Ectodermal cell (in vitro differentiated cells): ENCODE measurements at regions not wholly inside any gene's neighbourhood (a gene's known extent, or its start where the extent isn't known, plus 50 kb on each side); places are given as distances from the start of the nearest gene placed in this dataset.

Experiments
- H3K27ac ChIP-seq: 2 replicates; pipeline ENCODE4 v1.7.0; 2013; ENCODE audit warnings: mild to moderate bottlenecking, low read depth, low read length; ENCODE audit not compliant: insufficient read depth, poor library complexity, severe bottlenecking
- H3K27me3 ChIP-seq: 2 replicates; pipeline ENCODE4 v1.7.0; 2013; ENCODE audit warnings: mild to moderate bottlenecking, low read length; ENCODE audit not compliant: insufficient read depth, control insufficient read depth, poor library complexity, severe bottlenecking
- H3K36me3 ChIP-seq: one replicate; pipeline ENCODE4 v1.7.0; 2013; ENCODE audit warnings: low read length; ENCODE audit not compliant: control insufficient read depth, insufficient read depth
- H3K4me1 ChIP-seq: one replicate; pipeline ENCODE4 v1.7.0; 2013; ENCODE audit warnings: low read length; ENCODE audit not compliant: control insufficient read depth, insufficient read depth
- H3K4me3 ChIP-seq: 2 replicates; pipeline ENCODE4 v1.7.0; 2013; ENCODE audit warnings: low read depth, low read length, control low read depth; ENCODE audit not compliant: insufficient read depth
- H3K9me3 ChIP-seq: 2 replicates; pipeline ENCODE4 v1.7.0; 2013; ENCODE audit warnings: mild to moderate bottlenecking, low read length, moderate library complexity; ENCODE audit not compliant: control insufficient read depth
- WGBS, 2 experiments: methylation state at CpG; one replicate each; pipeline ENCODE4 v1.1.7; 2013; ENCODE audit warnings: missing lambda C conversion rate in 2 of 2; 5-methylcytosine and 5-hydroxymethylcytosine counted together

DNA sequence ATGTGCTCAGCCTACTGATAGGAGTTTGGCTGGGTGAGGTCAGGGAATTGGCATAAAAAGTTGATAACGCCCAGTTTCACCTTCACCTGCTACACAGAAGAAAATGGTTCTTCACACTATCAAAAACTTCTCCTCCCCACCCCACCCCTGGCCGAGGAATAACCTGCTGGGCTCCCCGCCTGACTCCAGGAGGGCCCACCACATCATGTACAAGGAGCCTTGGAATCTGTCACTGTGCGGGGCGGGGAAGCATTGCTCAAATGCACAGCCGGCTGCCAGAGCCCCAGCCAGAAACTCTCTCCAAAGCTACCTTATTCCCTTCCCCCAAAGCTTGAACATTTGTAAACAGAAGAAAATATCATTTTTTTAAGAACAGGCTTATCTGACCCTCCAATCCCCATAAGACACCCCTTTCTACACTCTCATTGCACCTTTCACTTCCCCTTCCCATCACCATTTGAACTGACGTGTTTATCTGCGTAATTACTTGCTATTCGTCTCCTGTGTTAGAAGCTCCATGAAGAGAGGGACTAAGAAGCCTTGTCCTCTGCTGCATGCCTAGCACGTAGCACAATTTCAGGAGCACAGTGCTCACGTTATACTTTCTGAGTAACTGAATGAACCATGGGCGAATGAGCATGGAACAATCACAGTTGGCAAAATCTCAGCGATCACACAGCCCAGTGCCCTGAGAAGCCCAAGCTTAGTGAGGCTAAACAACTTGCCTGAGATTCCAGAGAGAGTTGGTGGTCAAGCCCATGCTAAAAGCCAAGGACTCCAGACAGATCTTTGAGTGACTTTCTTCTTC is 82.9 kb downstream of the HES1 start:
- 90 to 91% methylated on average over 13 of the region's 13 CpGs for WGBS, 2 experiments
- Histone ChIP-seq H3K36me3 (no peaks in the 10 kb centered on the region), H3K4me3 (no peak overlapping the region), H3K9me3 (no peaks in the 10 kb centered on the region), H3K4me1 (peaks cover 7% of the 10 kb centered on the region), H3K27me3 (no peaks in the 10 kb centered on the region), H3K27ac (no peak overlapping the region)

DNA sequence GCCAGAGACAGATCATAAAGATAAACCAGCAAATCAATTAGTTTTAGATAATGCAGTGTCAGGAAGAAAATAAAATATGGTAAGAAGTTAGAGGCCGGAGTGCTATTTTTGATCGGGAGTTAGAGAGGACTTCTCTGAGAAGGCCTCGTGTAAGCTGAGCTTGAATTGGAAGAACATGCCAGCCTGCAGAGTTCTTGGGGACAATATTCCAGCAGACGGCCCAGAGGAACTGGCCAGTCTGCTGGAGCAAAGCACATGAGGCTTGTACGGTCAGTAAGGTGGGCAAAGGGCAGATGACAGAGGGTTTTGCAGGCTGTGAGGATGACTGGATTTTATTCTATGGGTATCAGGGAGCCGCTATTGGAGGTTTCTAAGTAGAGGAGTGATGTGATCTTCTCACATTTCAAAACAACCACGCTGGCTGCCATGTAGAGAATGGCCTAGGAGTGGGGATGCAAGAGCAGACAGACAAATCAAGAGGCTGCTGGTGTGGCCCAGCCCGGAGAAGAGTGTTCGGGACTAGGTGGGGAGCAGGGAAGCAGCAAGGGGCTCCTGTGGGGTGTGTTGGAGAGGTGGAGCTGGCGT is 84.0 kb downstream of the HES1 start:
- Histone ChIP-seq H3K27me3 (peaks cover 7% of the 10 kb centered on the region), H3K9me3 (no peaks in the 10 kb centered on the region), H3K4me3 (no peak overlapping the region), H3K27ac (no peak overlapping the region), H3K36me3 (no peaks in the 10 kb centered on the region), H3K4me1 (peaks cover 14% of the 10 kb centered on the region)
- WGBS, 2 experiments, result 88 to 89% methylated on average over 10 of the region's 10 CpGs

DNA sequence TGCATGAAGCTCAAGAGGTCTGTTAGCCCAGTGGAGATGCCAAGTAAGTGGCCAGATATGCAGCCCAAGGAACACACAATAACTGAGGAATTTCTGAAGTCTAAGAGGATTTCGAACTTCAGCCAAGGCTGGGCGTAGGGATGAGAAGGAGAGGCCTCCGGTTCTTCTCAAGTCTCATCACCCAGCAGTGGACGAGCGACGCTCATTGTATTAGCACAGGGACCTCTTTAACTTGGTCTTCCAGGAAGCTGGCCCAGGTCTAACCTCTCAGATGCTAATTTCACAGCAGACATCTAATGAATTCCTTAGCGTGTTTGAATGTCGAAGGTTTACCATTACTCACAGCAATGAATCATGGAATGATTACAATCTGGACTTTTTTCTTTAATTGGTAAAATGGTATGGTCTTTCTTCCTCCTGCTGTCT is 85.0 kb downstream of the HES1 start:
- H3K4me3 ChIP-seq, result no peak overlapping the region
- WGBS, 2 experiments, result 94 to 95% methylated on average over 8 of the region's 8 CpGs
- H3K4me1 ChIP-seq, result peaks cover 17% of the 10 kb centered on the region
- H3K27ac ChIP-seq, result no peak overlapping the region
- peaks cover 7% of the 10 kb centered on the region for H3K27me3 ChIP-seq
- no peaks in the 10 kb centered on the region for H3K36me3 ChIP-seq
- no peaks in the 10 kb centered on the region for H3K9me3 ChIP-seq

DNA sequence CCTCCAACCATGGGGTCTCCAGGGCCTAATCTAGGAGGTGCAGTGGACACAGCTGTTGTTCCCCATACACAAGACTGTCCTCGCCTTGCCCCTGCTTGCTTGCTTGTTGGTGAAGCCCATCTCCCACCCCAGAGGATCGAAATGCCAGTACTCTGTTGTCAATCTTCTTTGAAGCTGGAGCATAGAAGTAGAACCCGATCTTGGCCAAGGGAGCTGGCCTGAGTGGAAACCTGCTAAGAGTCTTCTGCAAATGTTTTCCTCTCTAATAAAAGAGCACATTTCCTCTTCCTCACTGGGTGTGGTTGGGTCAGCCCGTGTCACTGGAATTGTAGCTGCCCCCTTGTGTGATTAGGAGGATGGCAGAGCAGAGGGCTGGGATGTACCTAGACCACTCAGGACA is 85.4 kb downstream of the HES1 start:
- Histone ChIP-seq H3K36me3 (no peaks in the 10 kb centered on the region), H3K27ac (no peak overlapping the region), H3K4me1 (peaks cover 17% of the 10 kb centered on the region), H3K27me3 (peaks cover 7% of the 10 kb centered on the region), H3K9me3 (no peaks in the 10 kb centered on the region), H3K4me3 (no peak overlapping the region)
- WGBS, 2 experiments, result 93 to 95% methylated on average over 4 of the region's 4 CpGs

DNA sequence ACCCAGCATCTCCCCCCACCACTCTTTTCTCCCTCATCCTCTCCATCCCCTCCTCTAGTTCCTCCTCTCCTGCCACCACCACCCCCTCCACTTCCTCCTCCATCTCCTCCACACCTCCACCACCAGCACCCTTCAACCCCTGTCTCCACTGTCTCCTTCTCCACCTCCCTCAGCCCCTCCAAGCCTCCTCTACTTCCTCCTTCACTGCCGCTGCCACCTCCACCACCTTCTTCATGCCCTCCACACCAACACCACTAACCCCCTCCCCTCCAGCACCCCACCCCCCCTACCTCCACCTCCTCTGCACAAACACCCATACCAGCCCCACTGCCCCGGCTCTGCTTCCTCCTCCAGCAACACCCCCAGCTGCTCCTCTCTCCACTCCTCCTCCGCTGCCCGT is 88.0 kb downstream of the HES1 start:
- Histone ChIP-seq H3K4me3 (no peak overlapping the region), H3K4me1 (peaks cover 17% of the 10 kb centered on the region), H3K36me3 (no peaks in the 10 kb centered on the region), H3K27ac (no peak overlapping the region), H3K9me3 (no peaks in the 10 kb centered on the region), H3K27me3 (peaks cover 7% of the 10 kb centered on the region)
- 92% methylated on average over 4 of the region's 4 CpGs for WGBS, 2 experiments

DNA sequence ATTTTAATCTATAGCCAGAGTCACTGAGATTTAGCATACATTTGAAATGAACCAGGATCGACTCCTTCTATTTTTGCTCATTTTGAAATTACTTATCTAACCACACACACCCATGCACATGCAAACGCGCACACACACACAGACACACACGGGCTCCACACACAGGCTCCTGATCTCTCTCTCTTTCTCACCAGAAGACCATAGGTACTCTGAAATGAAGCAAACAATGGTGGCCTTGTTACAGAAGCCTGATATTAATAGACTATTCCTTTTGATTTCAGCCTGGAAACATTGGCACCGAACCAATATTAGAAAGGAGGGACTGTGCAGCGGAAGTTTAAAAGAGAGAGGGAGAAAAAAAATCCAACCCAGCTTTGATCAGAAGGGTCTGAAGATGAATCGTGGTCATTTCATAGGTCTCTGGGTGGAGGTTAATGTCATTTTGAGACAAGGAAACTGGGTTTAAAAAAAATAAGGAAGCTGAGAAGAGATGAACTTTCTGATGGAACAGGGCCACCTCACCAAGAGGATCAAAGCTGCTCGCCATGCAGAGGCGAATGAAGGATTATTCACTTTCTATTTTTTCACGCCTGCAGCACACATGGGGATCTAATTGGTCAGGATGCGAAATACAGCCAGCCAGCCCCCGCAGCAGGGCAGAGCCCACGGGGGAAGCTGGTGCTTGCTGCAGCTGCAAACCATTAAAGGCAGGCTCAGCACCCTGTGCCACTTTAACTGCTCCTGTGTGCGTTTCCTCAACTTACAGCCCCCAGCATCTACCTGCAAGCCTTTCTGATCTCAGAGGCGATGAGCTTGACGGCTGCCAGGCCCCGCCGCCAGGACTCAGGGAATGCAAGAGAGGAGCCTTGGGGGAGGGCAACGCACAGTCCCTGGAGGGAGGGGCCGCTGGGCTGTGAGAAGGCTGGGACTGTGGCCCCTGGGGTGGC is 88.8 kb downstream of the HES1 start:
- Histone ChIP-seq H3K27ac (no peak overlapping the region), H3K36me3 (no peaks in the 10 kb centered on the region), H3K27me3 (peaks cover 7% of the 10 kb centered on the region), H3K4me3 (no peak overlapping the region), H3K4me1 (peaks cover 14% of the 10 kb centered on the region), H3K9me3 (no peaks in the 10 kb centered on the region)
- WGBS, 2 experiments, result 68 to 72% methylated on average over 20 of the region's 20 CpGs

DNA sequence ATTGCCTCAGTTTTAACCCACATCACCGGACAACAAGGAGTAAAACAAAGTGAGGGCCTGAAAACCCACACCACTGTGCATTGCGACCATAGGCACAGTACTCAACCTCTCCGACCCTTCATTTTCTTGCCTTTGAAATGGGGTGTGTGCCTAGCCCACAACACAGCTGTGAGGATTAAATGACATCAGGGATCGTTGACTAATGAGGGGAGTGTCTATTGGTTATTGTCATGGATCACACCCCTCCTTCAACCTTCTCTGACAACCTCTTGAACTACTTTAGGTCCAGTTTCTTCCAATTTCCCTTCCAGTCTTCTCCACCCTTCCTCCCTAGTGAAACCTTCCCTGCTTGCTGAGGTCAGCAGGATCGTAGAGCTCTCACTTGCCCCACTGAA is 89.5 kb downstream of the HES1 start:
- 72 to 78% methylated on average over 4 to 5 of the region's 5 CpGs for WGBS, 2 experiments
- no peak overlapping the region for H3K27ac ChIP-seq
- no peaks in the 10 kb centered on the region for H3K9me3 ChIP-seq
- no peak overlapping the region for H3K4me3 ChIP-seq
- H3K4me1 ChIP-seq, result peaks cover 14% of the 10 kb centered on the region
- H3K36me3 ChIP-seq, result no peaks in the 10 kb centered on the region
- peaks cover 7% of the 10 kb centered on the region for H3K27me3 ChIP-seq

DNA sequence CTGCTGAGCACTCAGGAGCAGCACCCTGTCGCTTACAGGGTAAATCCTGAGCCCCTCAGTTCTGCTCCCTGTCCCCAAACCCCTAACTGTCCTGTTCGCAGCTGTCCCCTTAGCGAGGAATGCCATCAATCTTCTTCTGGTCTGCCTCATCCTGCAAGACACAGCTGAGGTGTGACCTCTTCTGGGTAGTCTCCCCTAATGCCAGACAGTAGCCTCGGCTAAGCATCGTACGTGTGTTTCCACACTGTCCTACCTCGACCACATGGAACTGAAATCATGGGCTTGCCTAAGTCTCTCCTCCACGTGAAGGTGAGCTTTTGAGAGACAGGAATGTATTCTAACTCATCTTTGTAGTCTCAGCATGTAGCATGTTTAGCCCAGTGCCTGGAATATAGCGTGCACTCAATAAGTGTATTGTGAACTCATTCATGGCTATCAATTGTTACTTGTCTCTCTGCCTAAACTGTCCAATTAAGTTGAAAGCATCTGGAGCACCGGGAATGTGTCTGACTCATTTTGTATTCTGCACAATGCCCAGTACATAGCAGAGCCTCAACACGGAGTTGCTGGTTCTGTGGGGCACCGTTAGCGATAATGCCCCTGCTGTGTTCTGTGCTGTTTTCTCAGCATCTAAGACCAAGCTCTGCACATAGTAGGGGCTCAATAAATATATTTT is 90.2 kb downstream of the HES1 start:
- Histone ChIP-seq H3K36me3 (no peaks in the 10 kb centered on the region), H3K4me1 (peaks cover 14% of the 10 kb centered on the region), H3K27ac (no peak overlapping the region), H3K27me3 (peaks cover 7% of the 10 kb centered on the region), H3K9me3 (no peaks in the 10 kb centered on the region), H3K4me3 (no peak overlapping the region)
- WGBS, 2 experiments, result 86% methylated on average over 12 of the region's 13 CpGs

DNA sequence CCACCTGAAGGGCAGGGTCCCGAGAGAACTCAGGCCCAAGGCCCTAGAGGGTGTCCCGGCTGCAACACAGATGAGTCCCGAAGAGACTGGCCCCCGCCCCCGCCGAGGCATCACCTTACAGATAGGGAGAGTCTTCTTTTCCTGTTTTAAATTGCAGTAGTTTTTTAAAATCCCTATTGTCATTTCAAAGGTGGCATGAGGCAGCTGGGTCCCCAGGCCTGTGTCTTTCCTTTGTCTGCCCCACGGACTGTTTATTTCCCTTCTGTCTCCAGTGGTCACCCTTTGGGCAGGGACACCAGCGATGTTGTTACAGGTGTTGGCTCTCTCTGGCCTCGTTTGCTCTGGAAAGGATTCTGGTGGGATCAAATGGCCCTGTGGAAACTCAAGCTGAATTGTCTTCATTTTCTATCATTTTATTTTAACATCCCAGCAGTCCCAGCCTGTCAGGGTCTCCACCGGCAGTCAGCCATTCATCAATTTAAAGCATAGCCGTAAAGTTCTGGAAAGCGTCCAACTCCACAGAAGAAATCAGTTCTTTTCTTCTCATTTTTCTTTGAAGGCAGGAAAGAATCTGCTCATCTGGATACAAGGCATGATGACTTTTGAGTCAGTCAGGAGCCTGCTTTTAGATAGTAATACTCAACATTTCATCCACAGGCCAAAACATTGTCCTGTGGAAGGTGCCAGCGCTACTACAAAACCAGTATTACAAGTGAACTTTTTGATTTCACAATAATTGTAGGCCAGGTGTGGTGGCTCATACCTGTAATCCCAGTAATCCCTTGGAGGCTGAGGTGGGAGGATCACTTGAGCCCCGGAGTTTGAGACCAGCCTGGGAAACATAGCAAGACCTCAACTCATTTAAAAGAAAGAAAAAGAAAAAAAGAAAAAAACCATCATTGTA is 96.2 kb downstream of the HES1 start:
- Histone ChIP-seq H3K36me3 (no peaks in the 10 kb centered on the region), H3K27me3 (no peaks in the 10 kb centered on the region), H3K27ac (no peak overlapping the region), H3K4me1 (peaks cover 4% of the 10 kb centered on the region), H3K9me3 (no peaks in the 10 kb centered on the region), H3K4me3 (no peak overlapping the region)
- 64 to 69% methylated on average over 14 of the region's 14 CpGs for WGBS, 2 experiments
